ENCODE measurements at regions not wholly inside any gene's neighbourhood (a gene's known extent, or its start where the extent isn't known, plus 50 kb on each side); places are given as distances from the start of the nearest gene placed in this dataset.
A peak's percentile ranks its signal among the peaks of the same experiment; 100 is the strongest.

DNA sequence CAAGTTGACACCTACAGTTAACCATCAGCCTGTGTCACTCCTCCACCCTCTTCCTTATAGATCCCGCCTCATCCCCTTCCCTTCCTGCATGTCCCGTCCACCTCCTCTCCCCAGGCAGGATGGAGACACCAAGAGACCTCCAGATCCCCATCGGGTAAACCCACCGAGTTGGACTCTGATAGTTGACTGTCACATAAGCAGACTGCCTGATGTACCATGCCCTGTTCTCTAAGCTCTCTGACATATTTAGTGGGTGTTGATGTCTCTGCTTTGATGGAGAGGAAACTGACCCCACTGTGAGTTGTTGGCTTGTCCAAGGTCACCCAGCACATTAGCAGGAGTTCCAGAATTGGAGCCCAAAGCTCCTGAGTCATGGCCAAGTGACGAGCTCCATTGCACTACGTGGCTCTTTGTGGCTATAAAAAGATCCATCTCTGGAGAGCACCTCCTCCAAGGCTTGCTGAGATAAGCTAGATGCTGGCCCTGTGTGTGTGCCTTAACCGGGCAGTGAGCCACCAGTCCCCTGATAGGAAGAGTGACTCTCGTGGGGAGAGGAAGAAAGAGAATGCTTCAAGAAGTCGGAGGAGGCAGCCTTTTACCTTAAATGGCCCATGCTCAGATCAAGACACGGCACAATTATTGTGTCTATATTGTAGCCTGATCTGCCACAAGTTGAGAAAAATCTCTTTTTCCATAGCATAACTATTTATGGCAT, 236.0 kb upstream of the ECI2 start (continued):
- TF ChIP-seq, protein P1, sequence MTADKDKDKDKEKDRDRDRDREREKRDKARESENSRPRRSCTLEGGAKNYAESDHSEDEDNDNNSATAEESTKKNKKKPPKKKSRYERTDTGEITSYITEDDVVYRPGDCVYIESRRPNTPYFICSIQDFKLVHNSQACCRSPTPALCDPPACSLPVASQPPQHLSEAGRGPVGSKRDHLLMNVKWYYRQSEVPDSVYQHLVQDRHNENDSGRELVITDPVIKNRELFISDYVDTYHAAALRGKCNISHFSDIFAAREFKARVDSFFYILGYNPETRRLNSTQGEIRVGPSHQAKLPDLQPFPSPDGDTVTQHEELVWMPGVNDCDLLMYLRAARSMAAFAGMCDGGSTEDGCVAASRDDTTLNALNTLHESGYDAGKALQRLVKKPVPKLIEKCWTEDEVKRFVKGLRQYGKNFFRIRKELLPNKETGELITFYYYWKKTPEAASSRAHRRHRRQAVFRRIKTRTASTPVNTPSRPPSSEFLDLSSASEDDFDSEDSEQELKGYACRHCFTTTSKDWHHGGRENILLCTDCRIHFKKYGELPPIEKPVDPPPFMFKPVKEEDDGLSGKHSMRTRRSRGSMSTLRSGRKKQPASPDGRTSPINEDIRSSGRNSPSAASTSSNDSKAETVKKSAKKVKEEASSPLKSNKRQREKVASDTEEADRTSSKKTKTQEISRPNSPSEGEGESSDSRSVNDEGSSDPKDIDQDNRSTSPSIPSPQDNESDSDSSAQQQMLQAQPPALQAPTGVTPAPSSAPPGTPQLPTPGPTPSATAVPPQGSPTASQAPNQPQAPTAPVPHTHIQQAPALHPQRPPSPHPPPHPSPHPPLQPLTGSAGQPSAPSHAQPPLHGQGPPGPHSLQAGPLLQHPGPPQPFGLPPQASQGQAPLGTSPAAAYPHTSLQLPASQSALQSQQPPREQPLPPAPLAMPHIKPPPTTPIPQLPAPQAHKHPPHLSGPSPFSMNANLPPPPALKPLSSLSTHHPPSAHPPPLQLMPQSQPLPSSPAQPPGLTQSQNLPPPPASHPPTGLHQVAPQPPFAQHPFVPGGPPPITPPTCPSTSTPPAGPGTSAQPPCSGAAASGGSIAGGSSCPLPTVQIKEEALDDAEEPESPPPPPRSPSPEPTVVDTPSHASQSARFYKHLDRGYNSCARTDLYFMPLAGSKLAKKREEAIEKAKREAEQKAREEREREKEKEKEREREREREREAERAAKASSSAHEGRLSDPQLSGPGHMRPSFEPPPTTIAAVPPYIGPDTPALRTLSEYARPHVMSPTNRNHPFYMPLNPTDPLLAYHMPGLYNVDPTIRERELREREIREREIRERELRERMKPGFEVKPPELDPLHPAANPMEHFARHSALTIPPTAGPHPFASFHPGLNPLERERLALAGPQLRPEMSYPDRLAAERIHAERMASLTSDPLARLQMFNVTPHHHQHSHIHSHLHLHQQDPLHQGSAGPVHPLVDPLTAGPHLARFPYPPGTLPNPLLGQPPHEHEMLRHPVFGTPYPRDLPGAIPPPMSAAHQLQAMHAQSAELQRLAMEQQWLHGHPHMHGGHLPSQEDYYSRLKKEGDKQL (CRISPR knock-in tag; IDR thresholded peaks at IDR 0.05; ENCODE audit: borderline replicate concordance): no peak
- TF ChIP-seq PRMT5 (CRISPR knock-in tag; IDR thresholded peaks at IDR 0.05) (no peak), ZNF23 (CRISPR knock-in tag; IDR thresholded peaks at IDR 0.05) (no peak), POU5F1 (IDR thresholded peaks at IDR 0.05; ENCODE audit: borderline replicate concordance, low read depth, low read length, partially characterized antibody) (no peak), KLF6 (CRISPR knock-in tag; IDR thresholded peaks at IDR 0.05; ENCODE audit: borderline replicate concordance) (peak; percentile 41; the same call in 1 of the 2 replicates), MCM7 (IDR thresholded peaks at IDR 0.05) (no peak), ZNF445 (CRISPR knock-in tag; IDR thresholded peaks at IDR 0.05; ENCODE audit: low read depth) (no peak), NFYB (IDR thresholded peaks at IDR 0.05; ENCODE audit: extremely low read depth, insufficient read length) (no peak), ERF (CRISPR knock-in tag; IDR thresholded peaks at IDR 0.05) (no peak)
- TF ChIP-seq, protein P2, sequence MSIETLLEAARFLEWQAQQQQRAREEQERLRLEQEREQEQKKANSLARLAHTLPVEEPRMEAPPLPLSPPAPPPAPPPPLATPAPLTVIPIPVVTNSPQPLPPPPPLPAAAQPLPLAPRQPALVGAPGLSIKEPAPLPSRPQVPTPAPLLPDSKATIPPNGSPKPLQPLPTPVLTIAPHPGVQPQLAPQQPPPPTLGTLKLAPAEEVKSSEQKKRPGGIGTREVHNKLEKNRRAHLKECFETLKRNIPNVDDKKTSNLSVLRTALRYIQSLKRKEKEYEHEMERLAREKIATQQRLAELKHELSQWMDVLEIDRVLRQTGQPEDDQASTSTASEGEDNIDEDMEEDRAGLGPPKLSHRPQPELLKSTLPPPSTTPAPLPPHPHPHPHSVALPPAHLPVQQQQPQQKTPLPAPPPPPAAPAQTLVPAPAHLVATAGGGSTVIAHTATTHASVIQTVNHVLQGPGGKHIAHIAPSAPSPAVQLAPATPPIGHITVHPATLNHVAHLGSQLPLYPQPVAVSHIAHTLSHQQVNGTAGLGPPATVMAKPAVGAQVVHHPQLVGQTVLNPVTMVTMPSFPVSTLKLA (conservative IDR thresholded peaks at IDR 0.05): peak in 1 of 2 experiments; percentile 57; a peak in 2 of 4 replicates
- TF ChIP-seq, protein P3, sequence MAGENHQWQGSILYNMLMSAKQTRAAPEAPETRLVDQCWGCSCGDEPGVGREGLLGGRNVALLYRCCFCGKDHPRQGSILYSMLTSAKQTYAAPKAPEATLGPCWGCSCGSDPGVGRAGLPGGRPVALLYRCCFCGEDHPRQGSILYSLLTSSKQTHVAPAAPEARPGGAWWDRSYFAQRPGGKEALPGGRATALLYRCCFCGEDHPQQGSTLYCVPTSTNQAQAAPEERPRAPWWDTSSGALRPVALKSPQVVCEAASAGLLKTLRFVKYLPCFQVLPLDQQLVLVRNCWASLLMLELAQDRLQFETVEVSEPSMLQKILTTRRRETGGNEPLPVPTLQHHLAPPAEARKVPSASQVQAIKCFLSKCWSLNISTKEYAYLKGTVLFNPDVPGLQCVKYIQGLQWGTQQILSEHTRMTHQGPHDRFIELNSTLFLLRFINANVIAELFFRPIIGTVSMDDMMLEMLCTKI (IDR thresholded peaks at IDR 0.05; ENCODE audit: partially characterized antibody): no peak
- TF ChIP-seq, protein P4, sequence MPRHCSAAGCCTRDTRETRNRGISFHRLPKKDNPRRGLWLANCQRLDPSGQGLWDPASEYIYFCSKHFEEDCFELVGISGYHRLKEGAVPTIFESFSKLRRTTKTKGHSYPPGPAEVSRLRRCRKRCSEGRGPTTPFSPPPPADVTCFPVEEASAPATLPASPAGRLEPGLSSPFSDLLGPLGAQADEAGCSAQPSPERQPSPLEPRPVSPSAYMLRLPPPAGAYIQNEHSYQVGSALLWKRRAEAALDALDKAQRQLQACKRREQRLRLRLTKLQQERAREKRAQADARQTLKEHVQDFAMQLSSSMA (CRISPR knock-in tag; IDR thresholded peaks at IDR 0.05): no peak
- TF ChIP-seq, protein P5, sequence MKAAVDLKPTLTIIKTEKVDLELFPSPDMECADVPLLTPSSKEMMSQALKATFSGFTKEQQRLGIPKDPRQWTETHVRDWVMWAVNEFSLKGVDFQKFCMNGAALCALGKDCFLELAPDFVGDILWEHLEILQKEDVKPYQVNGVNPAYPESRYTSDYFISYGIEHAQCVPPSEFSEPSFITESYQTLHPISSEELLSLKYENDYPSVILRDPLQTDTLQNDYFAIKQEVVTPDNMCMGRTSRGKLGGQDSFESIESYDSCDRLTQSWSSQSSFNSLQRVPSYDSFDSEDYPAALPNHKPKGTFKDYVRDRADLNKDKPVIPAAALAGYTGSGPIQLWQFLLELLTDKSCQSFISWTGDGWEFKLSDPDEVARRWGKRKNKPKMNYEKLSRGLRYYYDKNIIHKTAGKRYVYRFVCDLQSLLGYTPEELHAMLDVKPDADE (conservative IDR thresholded peaks at IDR 0.05; ENCODE audit: control insufficient read depth, low read depth, low read length): no peak

Data from K562 (cell line).